GM18907 (cell line): ENCODE measurements at regions not wholly inside any gene's neighbourhood (a gene's known extent, or its start where the extent isn't known, plus 50 kb on each side); places are given as distances from the start of the nearest gene placed in this dataset.

Source experiments
- ATAC-seq: cut with Tn5 transposase; IDR thresholded peaks from one replicate; pipeline ENCODE4 v1.9.1; 2021; ENCODE audit warnings: mild to moderate bottlenecking, moderate library complexity; ENCODE audit not compliant: unreplicated experiment

- ATAC-seq = no peak
Observed at GRCh38 chr2:41990688-41991087, 57.1 kb upstream of the PKDCC start.

DNA sequence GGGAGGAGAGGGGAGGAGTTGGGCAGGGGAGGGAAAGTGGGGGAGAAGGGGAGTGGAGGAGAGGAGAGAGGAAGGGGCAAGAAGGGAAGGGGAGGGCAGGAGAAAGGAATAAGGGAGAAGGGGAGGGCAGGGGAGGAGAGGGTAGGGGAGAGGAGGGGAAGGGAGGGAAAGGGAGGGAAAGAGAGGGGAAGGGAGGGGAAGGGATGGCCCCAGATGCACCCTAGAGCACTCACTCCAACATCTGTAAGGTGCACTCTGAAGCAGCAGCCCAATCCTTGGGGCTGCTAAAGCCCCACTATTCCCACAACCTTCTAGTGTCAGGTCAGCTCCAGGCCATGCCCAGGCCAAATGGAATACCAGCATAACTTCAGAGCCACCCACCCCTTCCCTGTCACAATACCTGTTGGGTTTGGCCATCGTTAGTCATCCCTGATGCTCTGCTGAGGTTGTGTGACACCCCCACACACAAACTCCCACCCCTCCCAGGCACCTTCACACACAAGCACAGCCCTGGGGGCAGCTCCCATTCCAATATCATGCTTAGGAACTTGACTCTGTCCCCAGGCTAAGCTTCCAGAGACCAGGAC lies 55.7 kb upstream of the PKDCC start:
- ATAC-seq = no peak

DNA sequence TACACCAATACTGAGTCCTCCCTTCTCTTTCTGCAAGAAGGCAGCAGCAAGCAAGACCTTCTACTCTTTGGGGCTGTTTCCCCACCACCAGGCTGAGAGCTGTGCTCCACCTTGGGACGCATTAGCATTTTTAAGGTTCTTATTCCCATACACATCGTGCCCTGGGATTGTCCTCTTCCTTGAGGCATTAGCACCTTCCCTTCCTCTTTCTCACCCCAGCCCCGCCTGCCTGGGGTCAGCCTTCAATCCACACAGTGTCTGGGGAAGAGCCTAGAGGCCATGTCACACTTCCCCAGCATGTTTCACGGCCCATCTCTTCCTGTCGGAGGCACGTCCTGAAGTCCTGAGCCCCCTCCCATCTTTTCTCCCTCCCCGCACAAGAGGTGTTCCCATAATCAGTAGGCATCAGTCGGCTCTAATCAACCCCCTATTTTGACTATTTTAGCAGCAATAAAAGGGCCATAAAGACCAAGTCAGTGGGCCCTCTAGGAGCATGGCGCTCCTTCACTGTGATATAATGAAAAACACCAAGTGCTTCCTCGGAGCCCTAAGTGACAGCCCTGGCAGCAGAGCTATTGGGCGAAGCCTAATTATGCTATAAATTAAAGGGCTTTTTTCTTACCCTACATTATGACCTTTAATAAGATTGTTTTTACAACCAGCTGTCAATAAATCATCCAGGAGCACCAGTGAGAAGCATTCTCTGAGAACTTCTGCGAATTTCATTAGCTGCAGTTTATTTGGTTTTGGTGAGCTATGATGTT lies 55.0 kb upstream of the PKDCC start:
- no peak for ATAC-seq

DNA sequence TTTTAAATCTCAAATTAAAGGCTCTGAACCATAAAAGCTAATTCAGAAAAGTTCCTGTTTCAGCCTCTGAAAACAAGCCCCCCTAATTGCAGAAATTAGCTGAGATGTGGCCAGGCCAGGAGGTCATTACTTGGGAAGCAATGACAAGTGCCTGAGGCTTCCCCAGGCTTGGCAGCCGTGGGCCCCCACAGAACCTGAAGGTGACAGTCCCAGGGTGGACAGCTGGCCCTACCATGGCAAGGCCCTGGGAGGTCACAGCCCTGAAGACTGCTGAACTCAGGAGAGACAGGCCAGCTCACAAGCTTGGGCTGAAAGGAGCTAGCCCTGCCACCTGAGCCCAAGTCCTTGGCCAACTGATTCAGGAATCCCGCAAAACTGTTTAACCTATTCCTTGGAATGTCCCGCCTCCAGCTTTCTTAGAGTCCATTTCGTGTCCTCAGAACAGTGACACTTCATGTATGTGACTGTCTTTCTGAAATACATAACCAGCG lies 54.3 kb upstream of the PKDCC start:
- no peak for ATAC-seq

DNA sequence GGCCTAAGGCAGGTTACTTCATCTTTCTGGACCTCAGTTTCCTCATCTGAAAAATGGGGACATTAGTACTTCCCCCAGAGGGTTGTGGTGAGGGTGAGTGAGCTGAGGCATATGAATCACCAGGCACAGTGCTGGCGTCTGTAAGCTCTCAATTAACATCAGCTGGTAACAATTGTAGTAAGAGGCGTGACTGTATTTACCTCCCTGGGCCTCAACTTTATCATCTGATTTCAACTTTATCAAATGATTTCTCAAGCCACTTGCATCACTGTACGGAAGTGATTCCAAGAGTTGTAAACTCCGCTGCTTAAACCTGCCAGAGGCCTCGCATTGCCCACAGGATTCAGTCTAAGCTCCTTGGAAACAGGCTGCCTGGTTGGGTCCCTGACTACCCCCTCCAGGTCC lies 53.6 kb upstream of the PKDCC start:
- no peak for ATAC-seq

- no peak for ATAC-seq
Observed at GRCh38 chr2:41994661-41995060, 53.2 kb upstream of the PKDCC start.

DNA sequence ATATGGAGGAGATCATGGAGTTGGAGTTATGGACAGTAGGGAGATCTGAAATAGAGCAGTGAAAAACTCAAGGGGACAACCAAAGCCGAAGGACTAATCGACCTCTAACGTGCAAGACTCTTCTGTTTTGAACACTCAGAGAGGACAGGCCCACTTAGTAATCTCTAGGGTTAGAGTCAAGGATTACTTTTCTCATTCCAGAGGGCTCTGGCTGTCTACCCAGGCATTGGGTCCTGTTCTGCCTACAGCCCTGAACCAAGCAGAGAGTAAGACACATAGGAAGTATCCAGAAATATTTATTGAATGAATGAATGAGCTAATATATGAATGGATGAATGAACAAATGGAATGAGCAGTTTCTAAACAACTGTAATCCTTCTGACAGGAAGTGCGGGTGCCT lies 50.3 kb upstream of the PKDCC start:
- no peak for ATAC-seq
